ENCODE measurements at regions not wholly inside any gene's neighbourhood (a gene's known extent, or its start where the extent isn't known, plus 50 kb on each side); places are given as distances from the start of the nearest gene placed in this dataset.

DNA sequence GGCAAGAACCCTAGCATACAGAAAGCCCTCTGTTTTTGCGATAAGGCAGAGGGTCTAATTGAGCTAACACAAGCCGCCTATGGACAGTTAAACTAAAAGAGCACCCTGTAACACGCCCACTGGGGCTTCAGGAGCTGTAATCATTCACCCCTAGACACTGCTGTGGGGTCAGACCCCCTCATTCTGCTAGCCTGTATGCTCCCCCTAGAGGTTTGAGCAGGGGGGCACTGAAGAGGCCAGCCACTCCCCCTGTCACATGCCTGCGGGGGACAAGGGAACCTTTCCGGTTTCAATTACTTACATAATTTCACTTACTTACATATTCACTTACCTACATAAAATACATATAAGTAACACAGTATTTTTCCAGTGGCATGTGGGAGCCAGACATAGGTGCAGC lies 469.5 kb upstream of the FAM241A start:
- TF ChIP-seq, protein P1, sequence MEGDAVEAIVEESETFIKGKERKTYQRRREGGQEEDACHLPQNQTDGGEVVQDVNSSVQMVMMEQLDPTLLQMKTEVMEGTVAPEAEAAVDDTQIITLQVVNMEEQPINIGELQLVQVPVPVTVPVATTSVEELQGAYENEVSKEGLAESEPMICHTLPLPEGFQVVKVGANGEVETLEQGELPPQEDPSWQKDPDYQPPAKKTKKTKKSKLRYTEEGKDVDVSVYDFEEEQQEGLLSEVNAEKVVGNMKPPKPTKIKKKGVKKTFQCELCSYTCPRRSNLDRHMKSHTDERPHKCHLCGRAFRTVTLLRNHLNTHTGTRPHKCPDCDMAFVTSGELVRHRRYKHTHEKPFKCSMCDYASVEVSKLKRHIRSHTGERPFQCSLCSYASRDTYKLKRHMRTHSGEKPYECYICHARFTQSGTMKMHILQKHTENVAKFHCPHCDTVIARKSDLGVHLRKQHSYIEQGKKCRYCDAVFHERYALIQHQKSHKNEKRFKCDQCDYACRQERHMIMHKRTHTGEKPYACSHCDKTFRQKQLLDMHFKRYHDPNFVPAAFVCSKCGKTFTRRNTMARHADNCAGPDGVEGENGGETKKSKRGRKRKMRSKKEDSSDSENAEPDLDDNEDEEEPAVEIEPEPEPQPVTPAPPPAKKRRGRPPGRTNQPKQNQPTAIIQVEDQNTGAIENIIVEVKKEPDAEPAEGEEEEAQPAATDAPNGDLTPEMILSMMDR (IDR thresholded peaks at IDR 0.05; ENCODE audit: insufficient read depth, low read length, poor library complexity, severe bottlenecking): no peak
- no peak for TF ChIP-seq EZH2phosphoT487 (conservative IDR thresholded peaks at IDR 0.05; ENCODE audit: low read length)
